ENCODE measurements at regions not wholly inside any gene's neighbourhood (a gene's known extent, or its start where the extent isn't known, plus 50 kb on each side); places are given as distances from the start of the nearest gene placed in this dataset.

GRCh38 chr14:87049950-87050349, 943.0 kb downstream of the GALC start:
- no peaks in the 10 kb centered on the region for H3K27me3 ChIP-seq (ENCODE audit: insufficient read depth, low read depth)
- H3K79me2 ChIP-seq (ENCODE audit: insufficient read depth, low read depth) = no peaks in the 10 kb centered on the region
- H3K4me3 ChIP-seq (IDR thresholded peaks at IDR 0.05; ENCODE audit: insufficient read depth, low read depth, low read length) = no peak overlapping the region
- H3K9ac ChIP-seq = no peak overlapping the region
- H3K27ac ChIP-seq = no peak overlapping the region
- H3K36me3 ChIP-seq (ENCODE audit: insufficient read depth) = no peaks in the 10 kb centered on the region
- H2AFZ ChIP-seq (ENCODE audit: low read depth) = no peak overlapping the region
- peak; percentile 59 for TF ChIP-seq CTCF (conservative IDR thresholded peaks at IDR 0.05; ENCODE audit: low read depth, low read length)
- H4K20me1 ChIP-seq (ENCODE audit: insufficient read depth) = no peaks in the 10 kb centered on the region
- H3K4me1 ChIP-seq (ENCODE audit: low read depth, poor library complexity, severe bottlenecking) = no peaks in the 10 kb centered on the region
- no peak overlapping the region for H3K4me2 ChIP-seq

- Histone ChIP-seq H4K20me1 (ENCODE audit: insufficient read depth) (no peaks in the 10 kb centered on the region), H3K4me3 (IDR thresholded peaks at IDR 0.05; ENCODE audit: insufficient read depth, low read depth, low read length) (no peak overlapping the region), H3K4me1 (ENCODE audit: low read depth, poor library complexity, severe bottlenecking) (no peaks in the 10 kb centered on the region), H3K9ac (no peak overlapping the region), H2AFZ (ENCODE audit: low read depth) (no peak overlapping the region), H3K4me2 (no peak overlapping the region), H3K27me3 (ENCODE audit: insufficient read depth, low read depth) (no peaks in the 10 kb centered on the region), H3K79me2 (ENCODE audit: insufficient read depth, low read depth) (no peaks in the 10 kb centered on the region), H3K27ac (no peak overlapping the region), H3K36me3 (ENCODE audit: insufficient read depth) (no peaks in the 10 kb centered on the region)
- TF ChIP-seq CTCF (conservative IDR thresholded peaks at IDR 0.05; ENCODE audit: low read depth, low read length) = no peak
These were observed 946.0 kb downstream of the GALC start for GRCh38 chr14:87046960-87047359.

GRCh38 chr14:87045956-87046355, 947.0 kb downstream of the GALC start:
- Histone ChIP-seq H3K9ac (no peak overlapping the region), H3K27me3 (ENCODE audit: insufficient read depth, low read depth) (no peaks in the 10 kb centered on the region), H4K20me1 (ENCODE audit: insufficient read depth) (no peaks in the 10 kb centered on the region), H3K4me2 (no peak overlapping the region), H3K27ac (no peak overlapping the region), H3K79me2 (ENCODE audit: insufficient read depth, low read depth) (no peaks in the 10 kb centered on the region), H2AFZ (ENCODE audit: low read depth) (no peak overlapping the region), H3K4me1 (ENCODE audit: low read depth, poor library complexity, severe bottlenecking) (no peaks in the 10 kb centered on the region), H3K36me3 (ENCODE audit: insufficient read depth) (no peaks in the 10 kb centered on the region), H3K4me3 (IDR thresholded peaks at IDR 0.05; ENCODE audit: insufficient read depth, low read depth, low read length) (no peak overlapping the region)
- TF ChIP-seq CTCF (conservative IDR thresholded peaks at IDR 0.05; ENCODE audit: low read depth, low read length) = no peak

GRCh38 chr14:87045246-87045645, 947.7 kb downstream of the GALC start:
- H3K79me2 ChIP-seq (ENCODE audit: insufficient read depth, low read depth) = no peaks in the 10 kb centered on the region
- no peak overlapping the region for H3K4me2 ChIP-seq
- H3K4me1 ChIP-seq (ENCODE audit: low read depth, poor library complexity, severe bottlenecking) = no peaks in the 10 kb centered on the region
- H3K27me3 ChIP-seq (ENCODE audit: insufficient read depth, low read depth) = no peaks in the 10 kb centered on the region
- H2AFZ ChIP-seq (ENCODE audit: low read depth) = no peak overlapping the region
- H3K9ac ChIP-seq = no peak overlapping the region
- H3K4me3 ChIP-seq (IDR thresholded peaks at IDR 0.05; ENCODE audit: insufficient read depth, low read depth, low read length) = no peak overlapping the region
- H3K36me3 ChIP-seq (ENCODE audit: insufficient read depth) = no peaks in the 10 kb centered on the region
- H4K20me1 ChIP-seq (ENCODE audit: insufficient read depth) = no peaks in the 10 kb centered on the region
- TF ChIP-seq CTCF (conservative IDR thresholded peaks at IDR 0.05; ENCODE audit: low read depth, low read length) = no peak
- no peak overlapping the region for H3K27ac ChIP-seq

- Histone ChIP-seq H3K36me3 (ENCODE audit: insufficient read depth) (no peaks in the 10 kb centered on the region), H3K27me3 (ENCODE audit: insufficient read depth, low read depth) (no peaks in the 10 kb centered on the region), H3K9ac (no peak overlapping the region), H4K20me1 (ENCODE audit: insufficient read depth) (no peaks in the 10 kb centered on the region), H3K4me1 (ENCODE audit: low read depth, poor library complexity, severe bottlenecking) (no peaks in the 10 kb centered on the region), H2AFZ (ENCODE audit: low read depth) (no peak overlapping the region), H3K27ac (no peak overlapping the region), H3K4me2 (no peak overlapping the region), H3K79me2 (ENCODE audit: insufficient read depth, low read depth) (no peaks in the 10 kb centered on the region), H3K4me3 (IDR thresholded peaks at IDR 0.05; ENCODE audit: insufficient read depth, low read depth, low read length) (no peak overlapping the region)
- no peak for TF ChIP-seq CTCF (conservative IDR thresholded peaks at IDR 0.05; ENCODE audit: low read depth, low read length)
These were observed 948.2 kb downstream of the GALC start for GRCh38 chr14:87044807-87045206.

Data from KMS-11 (cell line).